CD8-positive, alpha-beta memory T cell (primary cell): ENCODE measurements at regions not wholly inside any gene's neighbourhood (a gene's known extent, or its start where the extent isn't known, plus 50 kb on each side); places are given as distances from the start of the nearest gene placed in this dataset.

Source experiments
- CTCF ChIA-PET: fragments of 350-600 bp; sonication (Branson Sonifier 250); formaldehyde crosslinking; loops from one replicate; lab custom pipeline; 2021; ENCODE audit warnings: antibody characterized with exemption; lab: Charles Lee
- POLR2A ChIA-PET: fragments of 350-600 bp; sonication (Branson Sonifier 250); formaldehyde crosslinking; loops from one replicate; lab custom pipeline; 2021; ENCODE audit warnings: antibody characterized with exemption; lab: Charles Lee
- DNase-seq, 5 donors: peaks; one replicate each; pipeline versions ENCODE4 v3.0.0 to v3.0.0-alpha.2; 2020 to 2022; ENCODE audit warnings: mixed read lengths in 1 of 5
- H3K27ac ChIP-seq: one replicate; pipeline ENCODE4 v1.7.0; 2013; ENCODE audit warnings: low read depth, mild to moderate bottlenecking, low read length, moderate library complexity
- H3K27me3 ChIP-seq: 2 replicates; pipeline ENCODE4 v1.7.0; 2013; ENCODE audit warnings: low read length, mild to moderate bottlenecking; ENCODE audit not compliant: insufficient read depth, poor library complexity, severe bottlenecking
- H3K36me3 ChIP-seq: 2 replicates; pipeline ENCODE4 v1.7.0; 2013; ENCODE audit warnings: mild to moderate bottlenecking, low read length, moderate library complexity; ENCODE audit not compliant: insufficient read depth
- H3K4me1 ChIP-seq: 2 replicates; pipeline ENCODE4 v1.7.0; 2013; ENCODE audit warnings: mild to moderate bottlenecking, low read length, moderate library complexity; ENCODE audit not compliant: insufficient read depth
- H3K4me3 ChIP-seq: 2 replicates; pipeline ENCODE4 v1.7.0; 2013; ENCODE audit warnings: mild to moderate bottlenecking, low read length
- H3K9me3 ChIP-seq: 2 replicates; pipeline ENCODE4 v1.7.0; 2013; ENCODE audit warnings: mild to moderate bottlenecking, low read length
- H3K27ac Mint-ChIP-seq, 8 donors: one replicate each; pipeline ENCODE4 v1.8.0; 2020 to 2021; ENCODE audit warnings: mixed read lengths in 8 of 8, mild to moderate bottlenecking in 6 of 8, inconsistent platforms in 3 of 8, moderate library complexity in 3 of 8
- H3K27me3 Mint-ChIP-seq, 2 donors: one replicate each; pipeline ENCODE4 v1.8.0; 2020 to 2021; ENCODE audit warnings: mixed read lengths in 2 of 2, mild to moderate bottlenecking in 1 of 2, moderate library complexity in 1 of 2
- H3K36me3 Mint-ChIP-seq, 3 donors: one replicate each; pipeline ENCODE4 v1.8.0; 2020 to 2021; ENCODE audit warnings: mixed read lengths in 3 of 3, inconsistent platforms in 1 of 3, mild to moderate bottlenecking in 1 of 3
- H3K4me1 Mint-ChIP-seq, 3 donors: one replicate each; pipeline ENCODE4 v1.8.0; 2020 to 2021; ENCODE audit warnings: mixed read lengths in 3 of 3, inconsistent platforms in 1 of 3, mild to moderate bottlenecking in 1 of 3
- H3K4me3 Mint-ChIP-seq, 7 donors: one replicate each; pipeline ENCODE4 v1.8.0; 2020 to 2021; ENCODE audit warnings: mixed read lengths in 7 of 7, mild to moderate bottlenecking in 6 of 7, moderate library complexity in 4 of 7, inconsistent platforms in 2 of 7
- H3K9me3 Mint-ChIP-seq, 5 donors: one replicate each; pipeline ENCODE4 v1.8.0; 2020 to 2022; ENCODE audit warnings: mixed read lengths in 5 of 5, mild to moderate bottlenecking in 3 of 5, moderate library complexity in 2 of 5, inconsistent platforms in 1 of 5

DNA sequence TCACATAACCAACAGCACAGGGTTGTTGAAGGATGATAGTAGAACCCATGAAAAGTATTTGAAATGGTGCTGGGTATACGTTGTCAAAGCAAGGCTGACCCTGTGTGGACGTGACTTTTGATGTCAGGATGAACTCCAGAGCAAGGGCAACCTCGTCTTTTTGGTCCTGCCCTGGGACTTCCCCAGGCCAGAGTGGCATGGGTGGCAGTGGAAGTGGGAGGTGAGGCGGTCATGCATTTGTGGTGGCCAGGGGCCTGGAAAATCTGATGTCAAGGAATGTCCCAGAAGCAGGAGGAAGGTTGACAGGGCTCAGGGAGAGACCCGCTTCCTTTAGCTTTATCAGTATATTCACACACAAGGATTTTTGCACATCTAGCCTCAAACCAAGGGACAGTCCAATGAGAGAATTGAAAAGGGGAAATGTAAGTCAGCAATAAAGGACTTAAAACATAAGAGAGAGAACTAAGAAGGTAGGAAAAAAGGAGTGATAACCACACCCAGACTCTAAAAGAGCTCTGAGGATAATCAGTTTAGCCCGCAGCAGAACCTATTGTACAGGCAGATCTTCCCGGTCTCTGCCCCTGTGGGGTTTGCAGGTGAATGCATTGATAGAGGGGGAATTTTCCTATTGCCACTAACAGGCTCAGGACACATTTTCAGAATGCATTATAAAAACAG, 98.8 kb upstream of the HDGFL1 start:
- no peaks in the 10 kb centered on the region for H3K9me3 ChIP-seq
- no peak overlapping the region for H3K4me3 ChIP-seq
- Mint-ChIP-seq H3K9me3 (peaks cover 3 to 11% (median 9%) of the 10 kb centered on the region in 5 donors), H3K36me3 (no peaks in the 10 kb centered on the region), H3K4me1 (no peaks in the 10 kb centered on the region), H3K27me3 (no peaks in the 10 kb centered on the region), H3K27ac (peak overlapping the region in 1 of 8 donors; percentile 73), H3K4me3 (no peak overlapping the region)
- no peak for DNase-seq
- no peak overlapping the region for H3K27ac ChIP-seq
- POLR2A ChIA-PET: no interaction called here
- H3K27me3 ChIP-seq: no peaks in the 10 kb centered on the region
- H3K36me3 ChIP-seq: no peaks in the 10 kb centered on the region
- CTCF ChIA-PET: no interaction called here
- no peaks in the 10 kb centered on the region for H3K4me1 ChIP-seq

DNA sequence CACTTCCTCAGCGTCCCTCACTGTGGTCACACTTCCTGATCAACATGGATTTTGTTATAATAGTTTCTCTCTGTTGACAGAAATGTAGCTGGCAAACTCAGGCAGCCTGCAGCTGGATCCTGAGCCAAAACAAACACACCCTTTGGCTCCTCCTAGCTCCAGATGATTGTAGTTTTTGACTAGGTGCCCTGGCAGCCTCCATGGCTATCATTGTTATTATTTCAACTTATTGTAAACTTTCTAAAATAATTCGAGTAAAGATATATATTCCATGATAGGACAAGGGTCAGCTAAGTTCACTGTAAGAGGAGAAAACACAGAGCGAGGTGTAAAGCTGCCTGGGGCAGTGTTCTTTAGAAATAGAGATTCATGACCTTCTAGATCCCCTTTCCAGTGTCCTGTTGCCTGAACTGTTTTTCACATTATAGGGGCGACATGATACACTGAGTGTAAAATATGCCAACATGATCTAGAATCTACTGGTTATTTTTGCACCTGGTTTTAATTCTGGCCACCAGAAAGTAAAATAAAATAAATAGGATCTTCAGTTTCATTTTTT, 98.2 kb upstream of the HDGFL1 start:
- no peaks in the 10 kb centered on the region for H3K4me1 ChIP-seq
- H3K36me3 ChIP-seq: no peaks in the 10 kb centered on the region
- H3K27ac ChIP-seq: no peak overlapping the region
- CTCF ChIA-PET: no interaction called here
- H3K4me1 Mint-ChIP-seq: no peaks in the 10 kb centered on the region
- peaks cover 3 to 11% (median 8%) of the 10 kb centered on the region in 5 donors for H3K9me3 Mint-ChIP-seq
- H3K36me3 Mint-ChIP-seq: no peaks in the 10 kb centered on the region
- no peak overlapping the region for H3K4me3 ChIP-seq
- POLR2A ChIA-PET: no interaction called here
- no peaks in the 10 kb centered on the region for H3K27me3 ChIP-seq
- H3K27ac Mint-ChIP-seq: no peak overlapping the region
- no peaks in the 10 kb centered on the region for H3K9me3 ChIP-seq
- DNase-seq: no peak
- no peaks in the 10 kb centered on the region for H3K27me3 Mint-ChIP-seq
- H3K4me3 Mint-ChIP-seq: no peak overlapping the region

DNA sequence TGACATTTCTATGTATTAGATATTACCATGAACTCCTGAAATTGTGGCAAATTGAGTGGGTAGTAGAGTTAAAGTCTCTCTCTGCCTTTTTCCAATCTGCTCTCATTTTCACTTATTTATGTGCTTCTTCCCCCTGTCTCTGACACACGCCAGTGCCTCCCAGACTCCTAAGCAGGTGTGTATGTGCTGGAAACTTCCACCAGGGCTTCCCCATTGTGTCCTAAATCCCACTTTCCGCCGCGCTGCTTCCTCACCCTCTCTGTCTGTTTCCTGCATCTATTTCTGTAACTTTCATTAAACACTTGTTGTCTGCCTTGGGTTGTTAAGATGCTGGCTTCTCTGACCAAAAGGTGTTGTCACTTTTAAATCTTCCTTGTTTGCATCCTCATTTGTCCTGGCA, 97.6 kb upstream of the HDGFL1 start:
- Histone ChIP-seq H3K36me3 (no peaks in the 10 kb centered on the region), H3K27ac (no peak overlapping the region), H3K27me3 (no peaks in the 10 kb centered on the region), H3K4me3 (no peak overlapping the region), H3K4me1 (no peaks in the 10 kb centered on the region), H3K9me3 (no peaks in the 10 kb centered on the region)
- no peak overlapping the region for H3K4me3 Mint-ChIP-seq
- no peak overlapping the region for H3K27ac Mint-ChIP-seq
- H3K36me3 Mint-ChIP-seq: no peaks in the 10 kb centered on the region
- H3K4me1 Mint-ChIP-seq: no peaks in the 10 kb centered on the region
- H3K27me3 Mint-ChIP-seq: no peaks in the 10 kb centered on the region
- ChIA-PET CTCF (no interaction called here), POLR2A (no interaction called here)
- DNase-seq: no peak
- H3K9me3 Mint-ChIP-seq: peaks cover 3 to 11% (median 8%) of the 10 kb centered on the region in 5 donors

DNA sequence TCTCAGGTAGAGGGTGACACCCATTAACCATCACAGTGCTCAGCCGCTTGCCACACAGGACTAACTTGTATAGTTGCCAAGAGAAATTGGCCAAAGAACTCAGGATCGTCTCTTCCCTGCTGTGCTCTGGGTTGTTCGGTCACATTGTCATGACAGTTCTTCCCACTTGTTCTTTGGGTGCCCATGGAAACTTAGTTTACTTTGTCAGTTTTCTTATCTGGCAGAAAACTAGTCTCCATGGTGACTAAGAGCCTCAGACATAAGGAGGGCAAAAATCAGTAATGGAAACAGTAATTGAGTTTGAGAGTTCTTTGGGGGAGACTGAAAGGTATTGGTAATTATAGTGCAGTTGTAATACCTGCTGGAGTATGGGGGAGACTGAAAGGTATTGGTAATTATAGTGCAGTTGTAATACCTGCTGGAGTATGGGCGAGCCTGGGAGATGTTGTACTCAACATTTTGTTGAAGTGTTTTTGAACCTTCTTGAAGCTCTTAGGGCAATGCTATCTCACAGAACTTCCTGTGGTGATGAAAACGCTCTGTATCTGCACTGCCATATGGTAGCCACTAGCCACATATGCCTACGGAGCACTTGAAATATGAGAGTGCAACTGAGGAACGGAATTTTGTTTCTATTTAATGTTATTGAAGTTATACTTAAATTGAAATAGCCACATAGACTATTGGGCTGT, 95.2 kb upstream of the HDGFL1 start:
- Mint-ChIP-seq H3K36me3 (no peaks in the 10 kb centered on the region), H3K27ac (no peak overlapping the region), H3K9me3 (peaks cover 3 to 8% (median 7%) of the 10 kb centered on the region in 5 donors), H3K4me1 (no peaks in the 10 kb centered on the region), H3K4me3 (no peak overlapping the region), H3K27me3 (no peaks in the 10 kb centered on the region)
- Histone ChIP-seq H3K27ac (no peak overlapping the region), H3K4me1 (no peaks in the 10 kb centered on the region), H3K4me3 (no peak overlapping the region), H3K36me3 (no peaks in the 10 kb centered on the region), H3K9me3 (no peaks in the 10 kb centered on the region), H3K27me3 (no peaks in the 10 kb centered on the region)
- POLR2A ChIA-PET: no interaction called here
- no peak for DNase-seq
- CTCF ChIA-PET: no interaction called here

DNA sequence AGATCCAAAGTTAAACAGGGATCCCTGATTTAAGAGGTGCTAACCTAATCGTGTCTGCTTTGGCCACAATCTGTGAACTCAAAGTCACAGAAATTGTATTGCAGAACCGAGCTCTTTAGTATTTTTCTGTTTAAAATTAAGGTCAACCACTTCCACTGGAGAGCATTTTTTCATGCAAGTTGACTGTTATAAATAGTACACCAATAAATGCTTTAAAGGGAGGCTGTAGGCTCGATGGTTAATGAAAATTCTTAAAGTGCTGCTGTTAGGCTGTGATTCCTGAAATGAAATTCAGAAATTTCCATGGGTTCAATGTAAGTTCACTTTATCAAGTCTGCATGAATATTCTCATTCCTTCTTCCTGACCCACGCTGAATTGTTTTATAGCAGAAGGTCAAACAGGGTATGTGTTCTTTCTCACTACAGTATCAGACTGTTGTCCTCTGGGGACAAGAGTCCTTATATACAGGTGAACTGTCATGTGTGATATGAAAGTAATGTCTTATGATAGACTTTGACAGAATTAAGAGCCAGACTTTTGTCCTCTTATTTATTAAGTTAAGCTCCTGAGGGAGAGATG, 92.5 kb upstream of the HDGFL1 start:
- Mint-ChIP-seq H3K27ac (no peak overlapping the region), H3K4me3 (no peak overlapping the region), H3K36me3 (no peaks in the 10 kb centered on the region), H3K27me3 (no peaks in the 10 kb centered on the region), H3K4me1 (no peaks in the 10 kb centered on the region), H3K9me3 (peaks cover 4 to 8% (median 8%) of the 10 kb centered on the region in 5 donors)
- no peaks in the 10 kb centered on the region for H3K4me1 ChIP-seq
- ChIA-PET CTCF (interaction anchor here (1.1 kb wide), 1 partner anchor 10 kb away, joined by 3 read pairs; no protein-coding TSS in a partner anchor), POLR2A (no interaction called here)
- H3K9me3 ChIP-seq: no peaks in the 10 kb centered on the region
- H3K4me3 ChIP-seq: no peak overlapping the region
- H3K27ac ChIP-seq: no peak overlapping the region
- no peaks in the 10 kb centered on the region for H3K36me3 ChIP-seq
- no peaks in the 10 kb centered on the region for H3K27me3 ChIP-seq
- no peak for DNase-seq

DNA sequence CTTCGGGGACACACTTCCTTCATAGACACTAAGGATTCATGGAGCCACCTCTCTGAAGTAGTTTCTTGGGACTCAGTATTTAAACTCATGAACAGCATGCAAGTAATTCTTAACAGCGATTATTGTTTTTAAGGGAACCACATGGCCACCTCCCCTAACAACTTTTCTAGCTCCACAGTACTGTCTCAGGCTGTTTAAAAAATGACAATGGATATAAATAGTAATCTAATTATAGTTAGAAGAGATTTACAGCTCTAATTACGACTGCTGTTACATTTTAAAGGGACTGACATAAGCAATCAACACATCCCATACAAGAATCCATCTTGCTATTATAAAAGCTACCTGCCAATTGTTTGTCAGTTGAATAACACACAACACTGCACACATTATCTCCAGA, 72.1 kb upstream of the HDGFL1 start:
- POLR2A ChIA-PET: no interaction called here
- H3K27me3 Mint-ChIP-seq: peaks cover 0 to 1% of the 10 kb centered on the region in 2 donors

DNA sequence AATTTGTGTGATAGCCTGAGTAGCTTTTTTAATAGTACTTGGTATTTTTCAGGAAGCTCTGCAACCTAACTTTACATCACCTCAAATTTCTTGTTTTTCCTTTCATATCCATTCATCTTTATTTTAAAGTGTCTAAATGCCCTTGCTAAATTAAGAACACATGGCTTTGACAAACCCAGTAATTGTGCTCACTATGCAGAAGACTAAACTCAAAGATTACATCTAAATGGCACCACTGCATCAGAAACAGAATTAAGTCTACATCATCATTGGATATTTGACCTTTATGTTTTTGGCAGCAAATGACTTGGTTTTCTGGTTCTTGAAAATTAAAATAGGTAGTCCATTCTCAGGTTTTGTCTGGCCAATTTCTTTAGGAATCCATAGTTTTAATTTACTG, 69.6 kb upstream of the HDGFL1 start:
- Histone ChIP-seq H3K4me1 (no peaks in the 10 kb centered on the region), H3K27me3 (no peaks in the 10 kb centered on the region), H3K36me3 (no peaks in the 10 kb centered on the region), H3K27ac (no peak overlapping the region), H3K9me3 (no peaks in the 10 kb centered on the region), H3K4me3 (no peak overlapping the region)
- ChIA-PET POLR2A (no interaction called here), CTCF (no interaction called here)
- no peak for DNase-seq
- no peak overlapping the region for H3K27ac Mint-ChIP-seq
- peaks cover 0 to 6% (median 2%) of the 10 kb centered on the region in 5 donors for H3K9me3 Mint-ChIP-seq
- H3K27me3 Mint-ChIP-seq: peaks cover 0 to 1% of the 10 kb centered on the region in 2 donors
- H3K4me3 Mint-ChIP-seq: no peak overlapping the region
- H3K36me3 Mint-ChIP-seq: no peaks in the 10 kb centered on the region
- no peaks in the 10 kb centered on the region for H3K4me1 Mint-ChIP-seq

More for the DNA sequence above, 72.1 kb upstream of the HDGFL1 start:
- H3K27ac ChIP-seq: no peak overlapping the region
- no peaks in the 10 kb centered on the region for H3K27me3 ChIP-seq
- H3K4me3 ChIP-seq: no peak overlapping the region
- no peaks in the 10 kb centered on the region for H3K36me3 ChIP-seq
- H3K4me1 ChIP-seq: no peaks in the 10 kb centered on the region
- Mint-ChIP-seq H3K4me1 (no peaks in the 10 kb centered on the region), H3K27ac (no peak overlapping the region), H3K36me3 (no peaks in the 10 kb centered on the region), H3K9me3 (peaks cover 0 to 7% (median 4%) of the 10 kb centered on the region in 5 donors), H3K4me3 (no peak overlapping the region)
- CTCF ChIA-PET: no interaction called here
- H3K9me3 ChIP-seq: no peaks in the 10 kb centered on the region
- no peak for DNase-seq

DNA sequence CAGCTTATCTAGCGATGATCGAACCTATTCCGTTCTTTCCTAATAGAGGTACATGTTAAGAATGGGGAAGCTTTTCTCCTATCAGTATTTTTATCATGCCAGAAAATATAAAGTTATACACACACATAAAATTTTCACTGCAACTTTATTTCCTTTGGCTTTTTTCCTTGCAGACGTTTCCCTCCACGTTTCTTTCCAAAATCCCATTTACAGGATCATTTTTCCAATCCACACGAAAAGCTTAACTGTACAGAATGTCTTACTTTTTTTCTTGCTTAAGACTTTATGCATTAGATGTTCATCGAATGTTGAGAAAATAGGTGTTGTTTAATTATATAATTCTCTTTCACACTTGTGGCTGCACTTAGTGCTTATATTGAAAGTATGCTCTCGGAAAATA, 62.9 kb upstream of the HDGFL1 start:
- POLR2A ChIA-PET: no interaction called here
- Histone ChIP-seq H3K9me3 (no peaks in the 10 kb centered on the region), H3K4me1 (no peaks in the 10 kb centered on the region), H3K4me3 (no peak overlapping the region), H3K27ac (no peak overlapping the region), H3K36me3 (no peaks in the 10 kb centered on the region), H3K27me3 (no peaks in the 10 kb centered on the region)
- H3K27ac Mint-ChIP-seq: no peak overlapping the region
- peaks cover 0 to 5% (median under 1%) of the 10 kb centered on the region in 5 donors for H3K9me3 Mint-ChIP-seq
- no peaks in the 10 kb centered on the region for H3K4me1 Mint-ChIP-seq
- CTCF ChIA-PET: no interaction called here
- H3K4me3 Mint-ChIP-seq: no peak overlapping the region
- no peaks in the 10 kb centered on the region for H3K27me3 Mint-ChIP-seq
- DNase-seq: no peak
- H3K36me3 Mint-ChIP-seq: no peaks in the 10 kb centered on the region
